ENCODE measurements at regions not wholly inside any gene's neighbourhood (a gene's known extent, or its start where the extent isn't known, plus 50 kb on each side); places are given as distances from the start of the nearest gene placed in this dataset.
A peak's percentile ranks its signal among the peaks of the same experiment; 100 is the strongest.

- DNase-seq: no peak
These were observed 580.8 kb downstream of the CCDC171 start for GRCh38 chr9:16133556-16134227.

GRCh38 chr9:16134351-16134750 is 581.5 kb downstream of the CCDC171 start:
- no peak for DNase-seq

- DNase-seq: no peak
These were observed 583.1 kb downstream of the CCDC171 start for GRCh38 chr9:16135968-16136367.

GRCh38 chr9:16136451-16136850 is 583.6 kb downstream of the CCDC171 start:
- DNase-seq: no peak

GRCh38 chr9:16136961-16137360 is 584.1 kb downstream of the CCDC171 start:
- DNase-seq: no peak

- DNase-seq: no peak
These were observed 586.0 kb downstream of the CCDC171 start for GRCh38 chr9:16138561-16139491.

- no peak for DNase-seq
These were observed 586.9 kb downstream of the CCDC171 start for GRCh38 chr9:16139774-16140173.

GRCh38 chr9:16143310-16143709 is 590.5 kb downstream of the CCDC171 start:
- no peak for DNase-seq

GRCh38 chr9:16143947-16144890 is 591.4 kb downstream of the CCDC171 start:
- DNase-seq: no peak

GRCh38 chr9:16145196-16145950 is 592.5 kb downstream of the CCDC171 start:
- DNase-seq: no peak

- DNase-seq: no peak
These were observed 594.9 kb downstream of the CCDC171 start for GRCh38 chr9:16147726-16148125.

GRCh38 chr9:16150501-16150900 is 597.7 kb downstream of the CCDC171 start:
- DNase-seq: no peak

- DNase-seq: no peak
These were observed 598.3 kb downstream of the CCDC171 start for GRCh38 chr9:16150938-16151650.

- DNase-seq: no peak
These were observed 599.6 kb downstream of the CCDC171 start for GRCh38 chr9:16152276-16153101.

- no peak for DNase-seq
These were observed 600.4 kb downstream of the CCDC171 start for GRCh38 chr9:16153221-16153620.

- no peak for DNase-seq
These were observed 600.9 kb downstream of the CCDC171 start for GRCh38 chr9:16153741-16154140.

- peak; percentile 66 for DNase-seq
These were observed 601.8 kb downstream of the CCDC171 start for GRCh38 chr9:16154521-16155078.

GRCh38 chr9:16155878-16156277 is 603.0 kb downstream of the CCDC171 start:
- no peak for DNase-seq

GRCh38 chr9:16157216-16157615 is 604.4 kb downstream of the CCDC171 start:
- DNase-seq: no peak

GRCh38 chr9:16157651-16158050 is 604.8 kb downstream of the CCDC171 start:
- DNase-seq: no peak

Data from NCI-H2227 treated with DMSO at 0.1 percent for 48 hours (cell line).